ENCODE measurements at regions not wholly inside any gene's neighbourhood (a gene's known extent, or its start where the extent isn't known, plus 50 kb on each side); places are given as distances from the start of the nearest gene placed in this dataset.

DNA sequence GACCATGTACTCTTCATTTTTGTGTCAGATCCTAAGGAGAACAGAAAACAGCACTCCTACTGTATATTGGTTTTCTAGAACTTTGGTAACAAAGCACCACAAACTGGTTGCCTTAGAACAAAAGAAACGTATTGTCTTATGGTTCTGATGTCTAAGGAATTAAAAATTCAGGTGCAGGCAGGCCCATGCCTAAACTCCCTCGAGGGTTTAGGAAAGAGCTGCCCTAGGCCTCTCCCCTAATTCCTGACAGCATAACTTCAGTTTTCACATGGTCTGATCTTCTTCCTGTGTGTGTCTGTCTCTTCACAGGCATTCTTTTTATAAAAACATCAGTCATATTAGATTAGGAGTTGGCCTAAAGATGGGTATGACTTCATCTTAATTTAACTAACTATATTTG, 1093.6 kb downstream of the TECRL start:
- H3K4me3 ChIP-seq, result no peak overlapping the region
- no peak overlapping the region for H3K27ac ChIP-seq
- intact Hi-C loops (cut with DNase I), result no loop called here
- no peak for DNase-seq
- H3K36me3 ChIP-seq, result no peaks in the 10 kb centered on the region
- TF ChIP-seq, protein P1, sequence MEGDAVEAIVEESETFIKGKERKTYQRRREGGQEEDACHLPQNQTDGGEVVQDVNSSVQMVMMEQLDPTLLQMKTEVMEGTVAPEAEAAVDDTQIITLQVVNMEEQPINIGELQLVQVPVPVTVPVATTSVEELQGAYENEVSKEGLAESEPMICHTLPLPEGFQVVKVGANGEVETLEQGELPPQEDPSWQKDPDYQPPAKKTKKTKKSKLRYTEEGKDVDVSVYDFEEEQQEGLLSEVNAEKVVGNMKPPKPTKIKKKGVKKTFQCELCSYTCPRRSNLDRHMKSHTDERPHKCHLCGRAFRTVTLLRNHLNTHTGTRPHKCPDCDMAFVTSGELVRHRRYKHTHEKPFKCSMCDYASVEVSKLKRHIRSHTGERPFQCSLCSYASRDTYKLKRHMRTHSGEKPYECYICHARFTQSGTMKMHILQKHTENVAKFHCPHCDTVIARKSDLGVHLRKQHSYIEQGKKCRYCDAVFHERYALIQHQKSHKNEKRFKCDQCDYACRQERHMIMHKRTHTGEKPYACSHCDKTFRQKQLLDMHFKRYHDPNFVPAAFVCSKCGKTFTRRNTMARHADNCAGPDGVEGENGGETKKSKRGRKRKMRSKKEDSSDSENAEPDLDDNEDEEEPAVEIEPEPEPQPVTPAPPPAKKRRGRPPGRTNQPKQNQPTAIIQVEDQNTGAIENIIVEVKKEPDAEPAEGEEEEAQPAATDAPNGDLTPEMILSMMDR (IDR thresholded peaks at IDR 0.05), result no peak
- no peak for ATAC-seq
- H3K9me3 ChIP-seq, result no peaks in the 10 kb centered on the region
- H3K27me3 ChIP-seq (ENCODE audit: low read depth), result no peaks in the 10 kb centered on the region
- H3K4me1 ChIP-seq, result no peaks in the 10 kb centered on the region

- Histone ChIP-seq H3K4me3 (no peak overlapping the region), H3K27me3 (ENCODE audit: low read depth) (no peaks in the 10 kb centered on the region), H3K4me1 (no peaks in the 10 kb centered on the region), H3K36me3 (no peaks in the 10 kb centered on the region), H3K27ac (no peak overlapping the region), H3K9me3 (no peaks in the 10 kb centered on the region)
- TF ChIP-seq, protein P1 (IDR thresholded peaks at IDR 0.05), result no peak
- intact Hi-C loops (cut with DNase I), result no loop called here
- DNase-seq (no peak), ATAC-seq (no peak)
These were observed 1100.6 kb downstream of the TECRL start for GRCh38 chr4:63308697-63309096.

DNA sequence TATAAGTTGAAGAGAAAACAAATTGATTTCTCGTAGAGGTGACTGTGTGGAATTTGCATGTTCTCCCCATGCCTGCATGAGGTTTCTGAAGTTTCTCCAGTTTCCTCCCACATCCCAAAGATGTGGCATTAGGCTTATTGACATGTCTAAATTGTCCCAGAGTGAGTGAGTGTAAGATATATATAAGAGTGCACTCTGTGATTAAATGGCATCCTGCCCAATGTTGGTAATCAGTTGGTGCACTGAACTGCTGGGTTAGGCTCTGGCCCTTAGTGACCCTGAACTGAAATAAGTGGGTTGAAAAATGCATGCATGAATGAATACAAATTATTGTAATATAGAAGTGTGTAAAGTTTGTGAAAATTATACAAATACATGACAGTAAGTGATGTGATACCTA, 1106.5 kb downstream of the TECRL start:
- no peaks in the 10 kb centered on the region for H3K9me3 ChIP-seq
- ATAC-seq (no peak), DNase-seq (no peak)
- TF ChIP-seq, protein P1 (IDR thresholded peaks at IDR 0.05), result no peak
- H3K27ac ChIP-seq, result no peak overlapping the region
- intact Hi-C loops (cut with DNase I), result no loop called here
- no peaks in the 10 kb centered on the region for H3K36me3 ChIP-seq
- H3K4me3 ChIP-seq, result no peak overlapping the region
- H3K27me3 ChIP-seq (ENCODE audit: low read depth), result no peaks in the 10 kb centered on the region
- no peaks in the 10 kb centered on the region for H3K4me1 ChIP-seq

DNA sequence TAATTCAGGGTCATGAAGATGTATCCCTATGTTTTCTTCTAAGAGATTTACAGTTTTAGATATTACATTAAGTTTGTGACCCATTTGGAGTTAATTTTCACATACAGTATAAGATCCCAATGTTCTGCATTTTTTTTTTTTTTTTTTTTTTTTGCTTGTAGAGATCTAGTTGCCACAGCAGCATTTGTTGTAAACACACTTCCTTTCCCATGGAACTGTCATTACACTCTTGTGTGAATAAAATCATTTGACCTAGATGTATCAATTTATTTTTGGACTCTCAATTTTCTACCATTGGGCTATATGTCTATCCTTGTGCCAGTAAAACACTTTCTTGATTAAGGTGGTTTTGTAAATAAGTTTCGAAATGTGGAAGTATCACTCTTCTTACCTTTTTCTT, 1107.2 kb downstream of the TECRL start:
- H3K36me3 ChIP-seq, result no peaks in the 10 kb centered on the region
- H3K4me3 ChIP-seq, result no peak overlapping the region
- DNase-seq, result no peak
- H3K4me1 ChIP-seq, result no peaks in the 10 kb centered on the region
- no peaks in the 10 kb centered on the region for H3K27me3 ChIP-seq (ENCODE audit: low read depth)
- no peak for ATAC-seq
- H3K9me3 ChIP-seq, result no peaks in the 10 kb centered on the region
- intact Hi-C loops (cut with DNase I), result no loop called here
- H3K27ac ChIP-seq, result no peak overlapping the region
- TF ChIP-seq, protein P1 (IDR thresholded peaks at IDR 0.05), result no peak

DNA sequence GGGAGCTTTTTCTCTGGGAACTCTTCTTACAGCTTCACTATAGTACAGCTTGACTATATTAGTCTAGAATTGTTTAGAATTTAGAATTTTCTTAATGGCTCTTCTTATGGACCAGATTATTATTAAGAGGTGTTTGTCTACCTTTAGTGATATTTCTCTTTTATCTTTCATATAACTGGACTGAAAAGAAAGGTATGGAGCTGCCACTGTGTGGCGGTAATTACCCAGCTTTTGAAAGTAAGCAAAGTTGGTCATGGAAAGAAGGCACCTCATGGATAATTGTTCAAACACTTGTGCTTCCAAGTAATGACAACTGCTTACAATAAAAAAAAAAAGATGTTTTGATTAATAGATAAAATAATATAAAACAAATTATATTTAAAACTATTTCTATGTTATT, 1112.5 kb downstream of the TECRL start:
- H3K9me3 ChIP-seq, result no peaks in the 10 kb centered on the region
- ATAC-seq (no peak), DNase-seq (no peak)
- no peaks in the 10 kb centered on the region for H3K4me1 ChIP-seq
- TF ChIP-seq, protein P1 (IDR thresholded peaks at IDR 0.05), result no peak
- H3K4me3 ChIP-seq, result no peak overlapping the region
- no peaks in the 10 kb centered on the region for H3K36me3 ChIP-seq
- intact Hi-C loops (cut with DNase I), result no loop called here
- no peaks in the 10 kb centered on the region for H3K27me3 ChIP-seq (ENCODE audit: low read depth)
- no peak overlapping the region for H3K27ac ChIP-seq

DNA sequence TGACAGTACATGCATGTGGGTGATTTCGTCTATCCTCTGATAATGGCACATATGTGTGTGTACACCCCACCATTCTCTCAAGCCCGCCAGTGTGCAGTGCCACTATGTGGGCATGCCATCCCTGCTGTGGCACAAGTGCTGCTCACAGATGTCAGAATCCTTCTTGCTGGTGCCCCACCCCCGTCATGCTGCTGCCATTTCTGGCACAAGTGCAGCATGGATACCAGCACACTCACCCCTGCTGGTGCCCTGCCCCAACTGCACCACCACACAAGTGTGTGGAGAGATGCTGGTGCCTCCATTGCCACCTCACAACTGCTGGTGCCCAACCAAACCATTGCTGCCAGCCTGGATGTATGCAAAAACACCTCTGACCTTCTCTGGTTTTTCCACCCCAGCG, 1133.8 kb downstream of the TECRL start:
- H3K4me1 ChIP-seq, result no peaks in the 10 kb centered on the region
- H3K36me3 ChIP-seq, result no peaks in the 10 kb centered on the region
- TF ChIP-seq, protein P1 (IDR thresholded peaks at IDR 0.05), result no peak
- H3K27ac ChIP-seq, result no peak overlapping the region
- ATAC-seq, result no peak
- H3K9me3 ChIP-seq, result no peaks in the 10 kb centered on the region
- no peak overlapping the region for H3K4me3 ChIP-seq
- DNase-seq, result peak; percentile 24
- H3K27me3 ChIP-seq (ENCODE audit: low read depth), result no peaks in the 10 kb centered on the region
- intact Hi-C loops (cut with DNase I), result no loop called here

All from lower lobe of right lung (tissue), 2 donors.